ENCODE measurements at regions not wholly inside any gene's neighbourhood (a gene's known extent, or its start where the extent isn't known, plus 50 kb on each side); places are given as distances from the start of the nearest gene placed in this dataset.

DNA sequence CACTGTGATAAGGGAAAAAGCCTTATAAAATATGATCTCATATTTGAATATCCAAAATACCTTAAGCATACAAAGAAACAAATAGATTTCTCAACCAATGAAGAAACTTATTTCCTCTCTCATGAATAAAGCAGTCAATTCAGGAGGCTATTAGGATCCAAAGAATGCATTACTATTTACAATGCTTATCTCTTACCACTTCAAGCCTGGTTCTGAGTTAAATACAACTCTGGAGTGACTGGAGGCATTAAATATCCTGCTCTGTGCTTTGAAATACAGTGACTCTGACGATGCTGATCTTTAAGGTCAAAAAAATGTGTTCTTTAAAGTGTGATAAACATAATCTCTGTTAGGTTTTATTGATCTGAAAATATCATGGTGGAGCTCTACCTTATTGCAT lies 493.2 kb downstream of the ZWINT start:
- TF ChIP-seq, protein P1, sequence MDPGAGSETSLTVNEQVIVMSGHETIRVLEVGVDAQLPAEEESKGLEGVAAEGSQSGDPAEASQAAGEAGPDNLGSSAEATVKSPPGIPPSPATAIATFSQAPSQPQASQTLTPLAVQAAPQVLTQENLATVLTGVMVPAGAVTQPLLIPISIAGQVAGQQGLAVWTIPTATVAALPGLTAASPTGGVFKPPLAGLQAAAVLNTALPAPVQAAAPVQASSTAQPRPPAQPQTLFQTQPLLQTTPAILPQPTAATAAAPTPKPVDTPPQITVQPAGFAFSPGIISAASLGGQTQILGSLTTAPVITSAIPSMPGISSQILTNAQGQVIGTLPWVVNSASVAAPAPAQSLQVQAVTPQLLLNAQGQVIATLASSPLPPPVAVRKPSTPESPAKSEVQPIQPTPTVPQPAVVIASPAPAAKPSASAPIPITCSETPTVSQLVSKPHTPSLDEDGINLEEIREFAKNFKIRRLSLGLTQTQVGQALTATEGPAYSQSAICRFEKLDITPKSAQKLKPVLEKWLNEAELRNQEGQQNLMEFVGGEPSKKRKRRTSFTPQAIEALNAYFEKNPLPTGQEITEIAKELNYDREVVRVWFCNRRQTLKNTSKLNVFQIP (CRISPR knock-in tag; IDR thresholded peaks at IDR 0.05; ENCODE audit: borderline replicate concordance, low read depth), result no peak
- no peak for TF ChIP-seq PATZ1 (CRISPR knock-in tag; IDR thresholded peaks at IDR 0.05; ENCODE audit: borderline replicate concordance)
- no peak for TF ChIP-seq OSR1 (CRISPR knock-in tag; IDR thresholded peaks at IDR 0.05)
- no peak for TF ChIP-seq ZNF70 (CRISPR knock-in tag; IDR thresholded peaks at IDR 0.05)
- no peak for TF ChIP-seq SNAI2 (CRISPR knock-in tag; IDR thresholded peaks at IDR 0.05)
- TF ChIP-seq ZC3H10 (CRISPR knock-in tag; IDR thresholded peaks at IDR 0.05), result no peak
- no peak for TF ChIP-seq CREB5 (CRISPR knock-in tag; IDR thresholded peaks at IDR 0.05; ENCODE audit: low read depth)
- no peak for TF ChIP-seq RARB (CRISPR knock-in tag; IDR thresholded peaks at IDR 0.05)
- TF ChIP-seq PPARA (CRISPR knock-in tag; IDR thresholded peaks at IDR 0.05; ENCODE audit: borderline replicate concordance), result no peak
